IMR-90 (cell line): ENCODE measurements at regions not wholly inside any gene's neighbourhood (a gene's known extent, or its start where the extent isn't known, plus 50 kb on each side); places are given as distances from the start of the nearest gene placed in this dataset.

Experiments used
- ATAC-seq: fragments of 200-7000 bp; cut with Tn5 transposase; 2 replicates; pipeline ENCODE4 v1.9.1; 2020; ENCODE audit warnings: low read depth, mild to moderate bottlenecking, moderate library complexity
- BruUV-seq: library from RNA; stranded (reverse); fragments of 400-500 nt; replicated peaks from 2 replicates; lab custom pipeline; 2021; lab: Mats Ljungman, UMichigan
- CTCF ChIA-PET: fragments of 300-600 bp; formaldehyde crosslinking; extraction: SDS; loops from one replicate; lab custom pipeline; 2021; ENCODE audit warnings: antibody characterized with exemption; lab: Yijun Ruan, JAX
- POLR2A ChIA-PET: fragments of 300-600 bp; sonication (Branson Sonifier 250); formaldehyde crosslinking; loops from one replicate; lab custom pipeline; 2022; ENCODE audit warnings: antibody characterized with exemption; ENCODE audit not compliant: unreplicated experiment; lab: Charles Lee
- DNase-seq: peaks from one replicate; pipeline ENCODE4 v3.0.0; 2013
- H2AFZ ChIP-seq: replicated peaks from 2 replicates; pipeline ENCODE3; 2013; ENCODE audit warnings: low read length, mild to moderate bottlenecking; ENCODE audit not compliant: poor library complexity
- H2AK5ac ChIP-seq: 2 replicates; pipeline ENCODE4 v1.6.1; 2013; ENCODE audit warnings: low read depth, low read length, inconsistent platforms
- H2AK9ac ChIP-seq: replicated peaks from 2 replicates; pipeline ENCODE3; 2013; ENCODE audit warnings: mild to moderate bottlenecking, low read depth, low read length, moderate library complexity; ENCODE audit not compliant: poor library complexity
- H2BK120ac ChIP-seq: 2 replicates; pipeline ENCODE4 v1.6.1; 2013; ENCODE audit warnings: low read depth, low read length, inconsistent platforms
- H2BK15ac ChIP-seq: 3 replicates; pipeline ENCODE4 v1.6.1; 2013; ENCODE audit warnings: low read depth, low read length, inconsistent platforms
- H2BK20ac ChIP-seq: 2 replicates; pipeline ENCODE4 v1.6.1; 2013; ENCODE audit warnings: low read depth, mild to moderate bottlenecking, inconsistent platforms, low read length, moderate library complexity
- H2BK5ac ChIP-seq: 2 replicates; pipeline ENCODE4 v1.6.1; 2013; ENCODE audit warnings: mild to moderate bottlenecking, low read depth, low read length, inconsistent platforms; ENCODE audit not compliant: poor library complexity, severe bottlenecking
- H3K14ac ChIP-seq: replicated peaks from 2 replicates; pipeline ENCODE4 v1.6.1; 2013; ENCODE audit warnings: low read depth, low read length, inconsistent platforms
- H3K18ac ChIP-seq: 2 replicates; pipeline ENCODE4 v1.6.1; 2013; ENCODE audit warnings: low read depth, low read length, control low read depth
- H3K23ac ChIP-seq: 2 replicates; pipeline ENCODE4 v1.6.1; 2013; ENCODE audit warnings: low read depth, low read length, inconsistent platforms
- H3K27ac ChIP-seq: 2 replicates; pipeline ENCODE4 v1.5.1; 2013; ENCODE audit warnings: mild to moderate bottlenecking, control low read depth, low read length; ENCODE audit not compliant: insufficient read depth
- H3K27me3 ChIP-seq: 2 replicates; pipeline ENCODE4 v1.6.1; 2013; ENCODE audit warnings: low read length; ENCODE audit not compliant: control insufficient read depth, insufficient read depth
- H3K36me3 ChIP-seq: 2 replicates; pipeline ENCODE4 v1.6.1; 2013; ENCODE audit warnings: low read length, mixed read lengths; ENCODE audit not compliant: control insufficient read depth, insufficient read depth
- H3K4ac ChIP-seq: 2 replicates; pipeline ENCODE4 v1.6.1; 2013; ENCODE audit warnings: low read depth, low read length, inconsistent platforms
- H3K4me1 ChIP-seq: 2 replicates; pipeline ENCODE4 v1.6.1; 2013; ENCODE audit warnings: low read length, mixed read lengths; ENCODE audit not compliant: control insufficient read depth, insufficient read depth
- H3K4me2 ChIP-seq: 2 replicates; pipeline ENCODE4 v1.6.1; 2013; ENCODE audit warnings: low read depth, mild to moderate bottlenecking, control low read depth, low read length, moderate library complexity
- H3K4me3 ChIP-seq: 2 replicates; pipeline ENCODE4 v1.5.1; 2013; ENCODE audit warnings: low read depth, mild to moderate bottlenecking, control low read depth, low read length, moderate library complexity; ENCODE audit not compliant: insufficient read depth
- H3K56ac ChIP-seq: 2 replicates; pipeline ENCODE4 v1.6.1; 2013; ENCODE audit warnings: low read length, inconsistent platforms; ENCODE audit not compliant: insufficient read depth; ENCODE audit errors: extremely low read depth
- H3K79me1 ChIP-seq, 2 experiments: 2 replicates each; pipeline ENCODE4 v1.6.1; 2013; ENCODE audit warnings: low read length in 2 of 2, inconsistent platforms in 1 of 2, low read depth in 1 of 2
- H3K9ac ChIP-seq: 2 replicates; pipeline ENCODE4 v1.6.1; 2013; ENCODE audit warnings: low read depth, low read length, control low read depth
- H3K9me1 ChIP-seq: 2 replicates; pipeline ENCODE4 v1.6.1; 2013; ENCODE audit warnings: low read length, inconsistent platforms; ENCODE audit not compliant: insufficient read depth
- H3K9me3 ChIP-seq: 2 replicates; pipeline ENCODE4 v1.6.1; 2013; ENCODE audit warnings: low read length; ENCODE audit not compliant: control insufficient read depth, insufficient read depth
- H4K20me1 ChIP-seq: 2 replicates; pipeline ENCODE4 v1.6.1; 2013; ENCODE audit warnings: low read length, inconsistent platforms; ENCODE audit not compliant: insufficient read depth
- H4K5ac ChIP-seq: 2 replicates; pipeline ENCODE4 v1.6.1; 2013; ENCODE audit warnings: mild to moderate bottlenecking, low read depth, low read length, control low read depth
- H4K8ac ChIP-seq, 2 experiments: 2 replicates each; pipeline ENCODE4 v1.6.1; 2013; ENCODE audit warnings: low read depth in 2 of 2, low read length in 2 of 2, control low read depth in 1 of 2, inconsistent platforms in 1 of 2
- H4K91ac ChIP-seq: 2 replicates; pipeline ENCODE4 v1.6.1; 2013; ENCODE audit warnings: low read depth, low read length, inconsistent platforms; ENCODE audit not compliant: insufficient read depth
- BHLHE40 ChIP-seq: fragments of 150-350 bp; IDR thresholded peaks from 2 replicates; pipeline ENCODE4 v1.6.1; 2016; ENCODE audit warnings: mild to moderate bottlenecking, low read depth, low read length
- CHD1 ChIP-seq: IDR thresholded peaks from 2 replicates; pipeline ENCODE4 v1.6.1; 2012; ENCODE audit warnings: low read depth, low read length, improper control_type of control experiment
- FOS ChIP-seq: fragments of 150-350 bp; IDR thresholded peaks from 2 replicates; pipeline ENCODE4 v1.6.1; 2016; ENCODE audit warnings: low read depth, low read length
- MAFK ChIP-seq: IDR thresholded peaks from 2 replicates; pipeline ENCODE4 v1.6.1; 2012; ENCODE audit warnings: low read depth, low read length, improper control_type of control experiment
- MXI1 ChIP-seq: IDR thresholded peaks from 2 replicates; pipeline ENCODE4 v1.6.1; 2012; ENCODE audit warnings: low read depth, mild to moderate bottlenecking, low read length, moderate library complexity, borderline replicate concordance
- NFE2L2 ChIP-seq: fragments of 150-350 bp; IDR thresholded peaks from 2 replicates; pipeline ENCODE4 v1.6.1; 2016; ENCODE audit warnings: low read depth, mild to moderate bottlenecking, low read length
- RAD21 ChIP-seq: IDR thresholded peaks from 2 replicates; pipeline ENCODE4 v1.6.1; 2012; ENCODE audit warnings: low read length, improper control_type of control experiment
- RFX5 ChIP-seq: IDR thresholded peaks from 2 replicates; pipeline ENCODE4 v1.8.0; 2012; ENCODE audit warnings: low read depth, mild to moderate bottlenecking, low read length, moderate library complexity
- SMC3 ChIP-seq: fragments of 150-350 bp; IDR thresholded peaks from 2 replicates; pipeline ENCODE4 v1.6.1; 2016; ENCODE audit warnings: low read depth, mild to moderate bottlenecking, antibody characterized with exemption, low read length, moderate library complexity
- WGBS, 2 experiments: methylation state at CpG; one replicate each; pipeline versions ENCODE4 v1.1.5 to v1.1.7; 2013; ENCODE audit warnings: missing lambda C conversion rate in 2 of 2; ENCODE audit not compliant: insufficient read length in 1 of 2; ENCODE audit errors: extremely low coverage in 2 of 2; 5-methylcytosine and 5-hydroxymethylcytosine counted together
- dilution Hi-C: fragments of 300-500 bp; cut with HindIII; formaldehyde crosslinking; loops from one replicate; pipeline ENCODE4 v1.14.3; 2018; ENCODE audit warnings: low sequenced_read_pairs; ENCODE audit not compliant: unreplicated experiment
- in situ Hi-C: fragments of 300-500 bp; cut with MboI; formaldehyde crosslinking; loops from 3 replicates; pipeline ENCODE4 v1.14.3; 2019; ENCODE audit warnings: low sequenced_read_pairs, inconsistent platforms, mixed read lengths
- intact Hi-C: fragments of 100-400 bp; cut with micrococcal nuclease; formaldehyde crosslinking; loops from 2 replicates; pipeline ENCODE4 v1.10.0; 2022
- TF ChIP-seq, protein P1 (sequence below): fragments of 150-350 bp; IDR thresholded peaks from 2 replicates; pipeline ENCODE4 v1.6.1; 2017; ENCODE audit warnings: mild to moderate bottlenecking, antibody characterized with exemption, low read length, low read depth
- TF ChIP-seq, protein P2 (sequence below): conservative IDR thresholded peaks from 2 replicates; pipeline ENCODE4 v1.5.1; 2012; ENCODE audit warnings: mild to moderate bottlenecking, low read depth, low read length, improper control_type of control experiment
- TF ChIP-seq, protein P3 (sequence below): fragments of 150-350 bp; IDR thresholded peaks from 2 replicates; pipeline ENCODE4 v1.6.1; 2016; ENCODE audit warnings: low read depth, mild to moderate bottlenecking, low read length, moderate library complexity, borderline replicate concordance

DNA sequence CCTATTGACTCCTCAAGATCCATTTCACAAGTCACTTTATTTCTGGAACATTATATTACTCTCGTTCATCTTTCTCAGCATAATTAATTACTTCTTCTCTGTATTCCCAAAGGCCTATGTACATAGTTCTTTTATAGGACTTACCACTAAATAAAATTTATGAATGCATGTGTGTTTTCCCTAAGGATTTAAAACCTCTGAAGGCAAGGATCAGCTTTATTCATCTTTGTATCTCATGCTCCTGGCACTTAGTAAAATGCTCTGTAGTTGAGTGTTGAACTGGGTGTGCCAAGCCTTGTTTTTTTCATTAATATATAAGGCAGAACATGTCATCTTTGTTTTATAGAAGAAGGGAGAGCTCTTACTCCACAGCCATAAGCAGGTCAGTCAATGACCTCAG is 194.1 kb upstream of the ZPLD1 start:
- Histone ChIP-seq H4K5ac (no peak overlapping the region), H3K9me1 (no peaks in the 10 kb centered on the region), H3K36me3 (no peaks in the 10 kb centered on the region), H2AFZ (no peak overlapping the region), H3K79me1 (no peaks in the 10 kb centered on the region), H3K23ac (no peak overlapping the region), H3K4ac (no peak overlapping the region), H3K27me3 (peaks cover 7% of the 10 kb centered on the region), H2BK5ac (no peak overlapping the region), H2AK5ac (no peak overlapping the region), H2BK15ac (no peak overlapping the region), H3K4me1 (no peaks in the 10 kb centered on the region), H2BK20ac (no peak overlapping the region), H3K27ac (no peak overlapping the region), H3K4me3 (no peak overlapping the region), H3K18ac (no peak overlapping the region), H3K14ac (no peak overlapping the region), H4K20me1 (no peaks in the 10 kb centered on the region), H3K9me3 (no peaks in the 10 kb centered on the region), H4K91ac (no peak overlapping the region), H3K56ac (no peak overlapping the region), H3K9ac (no peak overlapping the region), H4K8ac (no peak overlapping the region), H3K4me2 (no peak overlapping the region), H2BK120ac (no peak overlapping the region), H2AK9ac (no peak overlapping the region)
- DNase-seq = no peak
- no CpG with 5 or more reads among the region's 1 CpG for WGBS, 2 experiments
- POLR2A ChIA-PET = no interaction called here
- CTCF ChIA-PET = interaction anchor here (3.6 kb wide), 1 partner anchor 11 kb away, joined by 20 read pairs; no protein-coding TSS in a partner anchor
- no peak for ATAC-seq
- BruUV-seq = no TSS peak
- in situ Hi-C loops (no loop called here), intact Hi-C loops (no loop called here), dilution Hi-C loops (loop anchor here (25.0 kb wide), 1 partner anchor 297 kb away; no protein-coding TSS in a partner anchor)
- TF ChIP-seq MAFK = no peak
- TF ChIP-seq SMC3 = no peak
- no peak for TF ChIP-seq BHLHE40
- TF ChIP-seq, protein P1, sequence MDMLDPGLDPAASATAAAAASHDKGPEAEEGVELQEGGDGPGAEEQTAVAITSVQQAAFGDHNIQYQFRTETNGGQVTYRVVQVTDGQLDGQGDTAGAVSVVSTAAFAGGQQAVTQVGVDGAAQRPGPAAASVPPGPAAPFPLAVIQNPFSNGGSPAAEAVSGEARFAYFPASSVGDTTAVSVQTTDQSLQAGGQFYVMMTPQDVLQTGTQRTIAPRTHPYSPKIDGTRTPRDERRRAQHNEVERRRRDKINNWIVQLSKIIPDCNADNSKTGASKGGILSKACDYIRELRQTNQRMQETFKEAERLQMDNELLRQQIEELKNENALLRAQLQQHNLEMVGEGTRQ = no peak
- no peak for TF ChIP-seq RAD21
- TF ChIP-seq, protein P2, sequence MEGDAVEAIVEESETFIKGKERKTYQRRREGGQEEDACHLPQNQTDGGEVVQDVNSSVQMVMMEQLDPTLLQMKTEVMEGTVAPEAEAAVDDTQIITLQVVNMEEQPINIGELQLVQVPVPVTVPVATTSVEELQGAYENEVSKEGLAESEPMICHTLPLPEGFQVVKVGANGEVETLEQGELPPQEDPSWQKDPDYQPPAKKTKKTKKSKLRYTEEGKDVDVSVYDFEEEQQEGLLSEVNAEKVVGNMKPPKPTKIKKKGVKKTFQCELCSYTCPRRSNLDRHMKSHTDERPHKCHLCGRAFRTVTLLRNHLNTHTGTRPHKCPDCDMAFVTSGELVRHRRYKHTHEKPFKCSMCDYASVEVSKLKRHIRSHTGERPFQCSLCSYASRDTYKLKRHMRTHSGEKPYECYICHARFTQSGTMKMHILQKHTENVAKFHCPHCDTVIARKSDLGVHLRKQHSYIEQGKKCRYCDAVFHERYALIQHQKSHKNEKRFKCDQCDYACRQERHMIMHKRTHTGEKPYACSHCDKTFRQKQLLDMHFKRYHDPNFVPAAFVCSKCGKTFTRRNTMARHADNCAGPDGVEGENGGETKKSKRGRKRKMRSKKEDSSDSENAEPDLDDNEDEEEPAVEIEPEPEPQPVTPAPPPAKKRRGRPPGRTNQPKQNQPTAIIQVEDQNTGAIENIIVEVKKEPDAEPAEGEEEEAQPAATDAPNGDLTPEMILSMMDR = no peak
- no peak for TF ChIP-seq MXI1
- TF ChIP-seq NFE2L2 = no peak
- TF ChIP-seq FOS = no peak
- no peak for TF ChIP-seq RFX5
- TF ChIP-seq, protein P3, sequence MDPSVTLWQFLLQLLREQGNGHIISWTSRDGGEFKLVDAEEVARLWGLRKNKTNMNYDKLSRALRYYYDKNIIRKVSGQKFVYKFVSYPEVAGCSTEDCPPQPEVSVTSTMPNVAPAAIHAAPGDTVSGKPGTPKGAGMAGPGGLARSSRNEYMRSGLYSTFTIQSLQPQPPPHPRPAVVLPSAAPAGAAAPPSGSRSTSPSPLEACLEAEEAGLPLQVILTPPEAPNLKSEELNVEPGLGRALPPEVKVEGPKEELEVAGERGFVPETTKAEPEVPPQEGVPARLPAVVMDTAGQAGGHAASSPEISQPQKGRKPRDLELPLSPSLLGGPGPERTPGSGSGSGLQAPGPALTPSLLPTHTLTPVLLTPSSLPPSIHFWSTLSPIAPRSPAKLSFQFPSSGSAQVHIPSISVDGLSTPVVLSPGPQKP = no peak
- no peak for TF ChIP-seq CHD1
